ENCODE measurements at regions not wholly inside any gene's neighbourhood (a gene's known extent, or its start where the extent isn't known, plus 50 kb on each side); places are given as distances from the start of the nearest gene placed in this dataset.

GRCh38 chr17:79466562-79467350 is 144.1 kb downstream of the RBFOX3 start:
- Mint-ChIP-seq H3K4me3 (no peak overlapping the region), H3K9me3 (ENCODE audit: insufficient read depth) (no peaks in the 10 kb centered on the region), H3K27me3 (ENCODE audit: low read depth) (no peaks in the 10 kb centered on the region), H3K36me3 (ENCODE audit: low read depth) (no peaks in the 10 kb centered on the region), H3K27ac (no peak overlapping the region), H3K4me1 (ENCODE audit: low read depth) (no peaks in the 10 kb centered on the region)
- POLR2A ChIA-PET: no interaction called here
- no peak for ATAC-seq
- DNase-seq: no peak
- CTCF ChIA-PET: no interaction called here

GRCh38 chr17:79465681-79466025 is 145.2 kb downstream of the RBFOX3 start:
- POLR2A ChIA-PET: no interaction called here
- H3K27me3 Mint-ChIP-seq (ENCODE audit: low read depth): no peaks in the 10 kb centered on the region
- no peak overlapping the region for H3K27ac Mint-ChIP-seq
- CTCF ChIA-PET: no interaction called here
- ATAC-seq: no peak
- H3K9me3 Mint-ChIP-seq (ENCODE audit: insufficient read depth): no peaks in the 10 kb centered on the region
- H3K4me3 Mint-ChIP-seq: no peak overlapping the region
- no peaks in the 10 kb centered on the region for H3K4me1 Mint-ChIP-seq (ENCODE audit: low read depth)
- no peak for DNase-seq
- no peaks in the 10 kb centered on the region for H3K36me3 Mint-ChIP-seq (ENCODE audit: low read depth)

- ChIA-PET CTCF (no interaction called here), POLR2A (no interaction called here)
- Mint-ChIP-seq H3K9me3 (ENCODE audit: insufficient read depth) (no peaks in the 10 kb centered on the region), H3K4me1 (ENCODE audit: low read depth) (no peaks in the 10 kb centered on the region), H3K27ac (no peak overlapping the region), H3K36me3 (ENCODE audit: low read depth) (no peaks in the 10 kb centered on the region), H3K4me3 (no peak overlapping the region), H3K27me3 (ENCODE audit: low read depth) (no peaks in the 10 kb centered on the region)
- ATAC-seq (no peak), DNase-seq (no peak)
These were observed 145.7 kb downstream of the RBFOX3 start for GRCh38 chr17:79465011-79465680.

GRCh38 chr17:79464318-79465010 is 146.4 kb downstream of the RBFOX3 start:
- ChIA-PET CTCF (no interaction called here), POLR2A (no interaction called here)
- DNase-seq: no peak
- no peak overlapping the region for H3K4me3 Mint-ChIP-seq
- no peaks in the 10 kb centered on the region for H3K9me3 Mint-ChIP-seq (ENCODE audit: insufficient read depth)
- H3K4me1 Mint-ChIP-seq (ENCODE audit: low read depth): no peaks in the 10 kb centered on the region
- H3K27ac Mint-ChIP-seq: no peak overlapping the region
- no peaks in the 10 kb centered on the region for H3K36me3 Mint-ChIP-seq (ENCODE audit: low read depth)
- no peak for ATAC-seq
- H3K27me3 Mint-ChIP-seq (ENCODE audit: low read depth): no peaks in the 10 kb centered on the region

DNA sequence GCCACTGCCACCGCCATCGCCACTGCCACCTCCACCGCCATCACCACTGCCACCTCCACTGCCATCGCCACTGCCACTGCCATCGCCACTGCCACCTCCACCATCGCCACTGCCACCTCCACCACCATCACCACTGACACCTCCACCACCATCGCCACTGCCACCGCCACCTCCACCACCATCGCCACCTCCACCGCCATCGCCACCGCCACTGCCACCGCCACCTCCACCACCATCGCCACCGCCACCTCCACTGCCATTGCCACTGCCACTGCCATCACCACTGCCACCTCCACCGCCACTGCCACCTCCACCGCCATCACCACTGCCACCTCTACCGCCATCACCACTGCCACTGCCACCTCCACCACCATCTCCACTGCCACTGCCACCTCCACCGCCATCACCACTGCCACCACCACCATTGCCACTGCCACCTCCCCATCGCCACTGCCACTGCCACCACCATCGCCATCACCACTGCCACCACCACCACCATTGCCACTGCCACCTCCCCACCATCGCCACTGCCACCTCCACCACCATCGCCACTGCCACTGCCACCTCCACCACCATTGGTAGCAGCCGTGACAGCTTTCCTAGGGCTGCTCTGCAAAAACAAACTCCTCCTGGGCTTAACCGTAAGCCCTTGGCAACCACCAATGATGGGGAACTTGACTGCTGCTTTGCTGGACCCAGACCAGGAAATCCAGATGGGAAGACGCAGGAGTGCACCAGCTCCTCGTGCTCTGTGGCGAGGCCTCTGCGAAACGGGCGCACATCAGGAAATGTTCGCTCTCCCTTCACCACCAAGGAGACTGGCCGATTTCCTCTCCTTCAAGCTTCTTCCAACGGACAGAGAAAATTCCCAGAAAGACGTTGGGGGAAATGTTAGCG is 147.2 kb downstream of the RBFOX3 start:
- CTCF ChIA-PET: no interaction called here
- Mint-ChIP-seq H3K36me3 (ENCODE audit: low read depth) (no peaks in the 10 kb centered on the region), H3K27ac (no peak overlapping the region), H3K27me3 (ENCODE audit: low read depth) (no peaks in the 10 kb centered on the region), H3K4me3 (no peak overlapping the region), H3K4me1 (ENCODE audit: low read depth) (no peaks in the 10 kb centered on the region), H3K9me3 (ENCODE audit: insufficient read depth) (no peaks in the 10 kb centered on the region)
- POLR2A ChIA-PET: no interaction called here
- no peak for DNase-seq
- no peak for ATAC-seq

- Mint-ChIP-seq H3K9me3 (ENCODE audit: insufficient read depth) (no peaks in the 10 kb centered on the region), H3K27me3 (ENCODE audit: low read depth) (no peaks in the 10 kb centered on the region), H3K4me3 (no peak overlapping the region), H3K27ac (no peak overlapping the region), H3K36me3 (ENCODE audit: low read depth) (no peaks in the 10 kb centered on the region), H3K4me1 (ENCODE audit: low read depth) (no peaks in the 10 kb centered on the region)
- DNase-seq (no peak), ATAC-seq (no peak)
- ChIA-PET CTCF (no interaction called here), POLR2A (no interaction called here)
These were observed 149.8 kb downstream of the RBFOX3 start for GRCh38 chr17:79461041-79461440.

DNA sequence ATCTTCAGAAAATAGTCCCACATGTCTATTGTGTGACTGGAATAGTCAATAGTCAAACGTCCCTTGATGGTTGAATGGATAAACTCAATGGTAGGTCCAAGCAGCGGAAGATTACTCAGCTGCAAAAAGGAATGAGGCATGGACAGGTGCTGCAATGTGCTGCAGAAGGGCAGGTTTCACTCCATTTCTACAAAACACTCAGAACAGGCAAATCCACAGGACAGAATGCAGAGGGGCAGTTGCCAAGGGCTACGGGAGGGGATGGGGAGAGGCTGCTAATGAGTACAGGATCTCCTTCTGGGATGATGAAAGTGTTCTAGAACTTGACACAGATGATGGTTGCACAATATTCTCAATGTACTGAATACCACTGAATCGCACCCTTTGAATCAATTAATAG is 151.0 kb downstream of the RBFOX3 start:
- DNase-seq (no peak), ATAC-seq (no peak)
- ChIA-PET POLR2A (no interaction called here), CTCF (no interaction called here)
- H3K36me3 Mint-ChIP-seq (ENCODE audit: low read depth): no peaks in the 10 kb centered on the region
- no peak overlapping the region for H3K4me3 Mint-ChIP-seq
- no peak overlapping the region for H3K27ac Mint-ChIP-seq
- H3K9me3 Mint-ChIP-seq (ENCODE audit: insufficient read depth): no peaks in the 10 kb centered on the region
- H3K27me3 Mint-ChIP-seq (ENCODE audit: low read depth): no peaks in the 10 kb centered on the region
- no peaks in the 10 kb centered on the region for H3K4me1 Mint-ChIP-seq (ENCODE audit: low read depth)

DNA sequence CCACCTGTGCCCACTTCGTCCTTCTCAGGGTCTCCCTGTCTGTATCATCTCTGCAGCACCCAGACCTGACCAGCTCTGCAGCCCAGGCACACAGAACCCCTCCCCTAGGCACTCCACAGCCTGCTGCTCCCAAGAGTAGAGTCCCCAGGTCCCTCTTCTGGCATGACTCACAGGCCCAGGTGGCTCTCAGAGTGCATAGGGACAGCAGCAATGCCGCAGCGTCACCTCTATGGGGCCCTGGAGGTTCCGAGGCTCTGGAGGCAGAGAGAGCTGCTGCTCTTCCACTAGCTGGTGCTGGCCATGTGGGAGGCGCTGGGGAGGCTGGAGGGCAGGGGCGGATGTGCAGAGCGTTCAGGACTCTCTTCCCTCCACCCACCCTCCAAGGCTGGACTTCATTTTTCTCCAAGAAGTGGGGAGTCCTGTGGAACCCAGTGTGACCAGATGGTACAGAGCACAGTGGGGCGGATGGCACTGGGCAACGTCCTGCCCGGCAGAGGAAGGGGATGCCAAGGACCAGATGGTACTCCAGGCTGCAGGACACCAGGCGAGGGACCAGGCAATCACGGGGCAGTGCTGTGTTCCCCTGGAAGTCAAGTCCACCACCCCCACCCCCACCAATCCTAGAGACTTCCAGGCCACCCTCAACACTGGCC is 151.7 kb downstream of the RBFOX3 start:
- ATAC-seq (no peak), DNase-seq (no peak)
- no peaks in the 10 kb centered on the region for H3K27me3 Mint-ChIP-seq (ENCODE audit: low read depth)
- H3K36me3 Mint-ChIP-seq (ENCODE audit: low read depth): no peaks in the 10 kb centered on the region
- ChIA-PET CTCF (no interaction called here), POLR2A (no interaction called here)
- no peaks in the 10 kb centered on the region for H3K9me3 Mint-ChIP-seq (ENCODE audit: insufficient read depth)
- H3K27ac Mint-ChIP-seq: no peak overlapping the region
- H3K4me1 Mint-ChIP-seq (ENCODE audit: low read depth): no peaks in the 10 kb centered on the region
- no peak overlapping the region for H3K4me3 Mint-ChIP-seq

GRCh38 chr17:79458356-79458755 is 152.5 kb downstream of the RBFOX3 start:
- H3K27me3 Mint-ChIP-seq (ENCODE audit: low read depth): no peaks in the 10 kb centered on the region
- POLR2A ChIA-PET: no interaction called here
- H3K27ac Mint-ChIP-seq: no peak overlapping the region
- DNase-seq: no peak
- H3K36me3 Mint-ChIP-seq (ENCODE audit: low read depth): no peaks in the 10 kb centered on the region
- CTCF ChIA-PET: no interaction called here
- no peak for ATAC-seq
- no peaks in the 10 kb centered on the region for H3K9me3 Mint-ChIP-seq (ENCODE audit: insufficient read depth)
- H3K4me3 Mint-ChIP-seq: no peak overlapping the region
- no peaks in the 10 kb centered on the region for H3K4me1 Mint-ChIP-seq (ENCODE audit: low read depth)

DNA sequence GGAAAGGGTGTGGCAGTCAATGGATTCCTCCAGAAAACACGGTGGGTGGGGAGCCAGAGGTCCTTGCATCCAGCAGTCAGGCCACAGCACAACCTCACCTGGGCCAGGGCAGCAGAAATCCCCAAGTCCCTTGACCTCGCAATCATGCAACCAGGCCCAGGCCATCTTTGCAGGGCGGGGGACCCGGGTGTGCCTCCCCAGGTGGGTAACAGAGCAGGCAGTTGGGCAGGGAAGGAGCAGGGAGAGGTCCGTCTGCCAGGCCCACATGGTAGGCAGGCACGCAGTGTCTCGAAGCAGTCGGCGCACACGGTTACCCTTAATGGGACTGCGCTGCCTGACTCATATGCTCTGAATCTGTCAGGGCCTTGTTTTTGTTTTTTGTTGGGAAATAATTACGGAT is 153.0 kb downstream of the RBFOX3 start:
- POLR2A ChIA-PET: no interaction called here

DNA sequence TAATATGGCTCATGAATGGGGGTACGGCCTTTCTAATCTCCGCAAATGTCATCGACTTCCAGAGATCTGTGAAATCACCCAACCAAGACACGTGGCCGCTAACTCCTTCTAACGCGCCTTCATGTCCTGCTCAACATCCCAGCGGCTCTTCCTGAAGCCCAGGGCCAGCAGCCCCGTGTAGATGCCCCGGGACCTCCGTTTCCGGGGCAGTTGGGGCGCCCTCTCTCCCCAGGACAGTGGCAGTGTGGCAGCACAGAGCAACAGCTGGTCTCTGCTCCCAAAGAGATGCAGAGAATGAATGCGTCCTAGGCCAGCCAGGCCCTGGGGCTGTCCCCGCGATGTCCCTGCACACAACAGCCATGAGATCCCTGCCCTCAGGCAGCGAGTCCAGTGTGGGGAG is 153.5 kb downstream of the RBFOX3 start:
- DNase-seq (no peak), ATAC-seq (no peak)
- Mint-ChIP-seq H3K27ac (no peak overlapping the region), H3K9me3 (ENCODE audit: insufficient read depth) (no peaks in the 10 kb centered on the region), H3K36me3 (ENCODE audit: low read depth) (no peaks in the 10 kb centered on the region), H3K4me1 (ENCODE audit: low read depth) (no peaks in the 10 kb centered on the region), H3K4me3 (no peak overlapping the region), H3K27me3 (ENCODE audit: low read depth) (no peaks in the 10 kb centered on the region)
- POLR2A ChIA-PET: no interaction called here
- CTCF ChIA-PET: no interaction called here

More for the DNA sequence above, 153.0 kb downstream of the RBFOX3 start:
- Mint-ChIP-seq H3K27me3 (ENCODE audit: low read depth) (no peaks in the 10 kb centered on the region), H3K9me3 (ENCODE audit: insufficient read depth) (no peaks in the 10 kb centered on the region), H3K4me3 (no peak overlapping the region), H3K36me3 (ENCODE audit: low read depth) (no peaks in the 10 kb centered on the region), H3K27ac (no peak overlapping the region), H3K4me1 (ENCODE audit: low read depth) (no peaks in the 10 kb centered on the region)
- no peak for DNase-seq
- CTCF ChIA-PET: no interaction called here
- no peak for ATAC-seq

Measured in activated CD8-positive, alpha-beta T cell treated with anti-CD3 and anti-CD28 coated beads, Interleukin-2, amount 10 ng/mL, durations not matched to agents 7 days and 5 days (primary cell).